Upper lobe of left lung (tissue), 6 donors: ENCODE measurements at regions not wholly inside any gene's neighbourhood (a gene's known extent, or its start where the extent isn't known, plus 50 kb on each side); places are given as distances from the start of the nearest gene placed in this dataset.

Experiments used
- ATAC-seq, 2 donors: fragments of 200-7000 bp; cut with Tn5 transposase; one replicate each; pipeline ENCODE4 v1.9.1; 2022; ENCODE audit warnings: mild to moderate bottlenecking in 2 of 2, moderate library complexity in 2 of 2; ENCODE audit not compliant: low FRiP score in 2 of 2
- DNase-seq, 2 donors: peaks; one replicate each; pipeline ENCODE4 v3.0.0-alpha.2; 2019 to 2020
- H3K27ac ChIP-seq, 4 donors: fragments of 200-600 bp; sonication (generic); one replicate each; pipeline ENCODE4 v1.5.1; 2016 to 2019
- H3K27me3 ChIP-seq, 4 donors: fragments of 200-600 bp; sonication (generic); one replicate each; pipeline ENCODE4 v1.5.1; 2017 to 2019
- H3K36me3 ChIP-seq, 4 donors: fragments of 200-600 bp; sonication (generic); one replicate each; pipeline ENCODE4 v1.5.1; 2016 to 2019
- H3K4me1 ChIP-seq, 4 donors: fragments of 200-600 bp; sonication (generic); one replicate each; pipeline ENCODE4 v1.5.1; 2018 to 2019
- H3K4me3 ChIP-seq, 4 donors: fragments of 200-600 bp; sonication (generic); one replicate each; pipeline ENCODE4 v1.5.1; 2017 to 2019; ENCODE audit warnings: mild to moderate bottlenecking in 2 of 4, moderate library complexity in 1 of 4
- H3K9me3 ChIP-seq, 4 donors: fragments of 200-600 bp; sonication (generic); one replicate each; pipeline ENCODE4 v1.5.1; 2018 to 2019
- EP300 ChIP-seq, 4 donors: sonication (generic); formaldehyde crosslinking; IDR thresholded peaks; one replicate each; pipeline ENCODE4 v1.5.1; 2017; ENCODE audit warnings: antibody characterized with exemption in 4 of 4, control low read depth in 2 of 4
- POLR2A ChIP-seq, 4 donors: fragments of 450-650 bp; IDR thresholded peaks; one replicate each; pipeline ENCODE4 v1.5.1; 2016 to 2017; ENCODE audit warnings: antibody characterized with exemption in 4 of 4, mild to moderate bottlenecking in 2 of 4
- POLR2AphosphoS5 ChIP-seq, 2 donors: sonication (generic); formaldehyde crosslinking; IDR thresholded peaks; one replicate each; pipeline ENCODE4 v1.5.1; 2017; ENCODE audit warnings: antibody characterized with exemption in 2 of 2
- WGBS, 2 donors: methylation state at CpG; one replicate each; pipeline ENCODE4 v1.1.5; 2017 to 2018; 5-methylcytosine and 5-hydroxymethylcytosine counted together
- TF ChIP-seq, protein P1 (sequence below), 6 experiments: fragments of 450-650 bp in 4 of 6; fragments of 200-600 bp in 2 of 6; sonication (generic) in 2 of 6; IDR thresholded peaks; one replicate each; pipeline ENCODE4 v1.5.1; 2016 to 2019; ENCODE audit warnings: antibody characterized with exemption in 6 of 6
- donor health status: DM: no; HTN: no; CAD: no; lungs with moderate emphysema.
- donor health status: DM: no; HTN: yes; CAD: no; lungs with severe emphysema.

DNA sequence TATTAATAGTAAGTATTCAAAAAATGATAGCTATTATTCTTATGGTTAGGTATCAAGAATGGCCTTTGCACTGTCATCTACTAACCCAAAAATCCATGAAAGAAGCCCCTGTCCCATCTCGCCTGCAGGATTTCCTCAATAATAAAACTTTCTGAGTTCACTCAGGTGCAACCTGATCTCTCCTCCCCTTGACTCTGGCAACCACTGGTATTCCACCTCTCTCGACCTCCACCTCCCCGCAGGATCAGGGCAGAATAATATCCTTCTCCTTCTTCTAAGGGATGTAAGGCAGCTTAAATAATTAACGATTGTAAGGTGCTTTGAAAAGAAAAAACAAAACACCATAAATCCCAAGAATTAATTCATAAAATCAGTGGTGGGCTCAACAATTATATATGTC, 359.3 kb downstream of the PLPP3 start:
- ATAC-seq (no peak), DNase-seq (no peak)
- 85 to 89% methylated on average over 4 of the region's 4 CpGs for whole genome bisulfite sequencing, 2 donors
- H3K4me1 ChIP-seq: no peaks in the 10 kb centered on the region
- H3K27me3 ChIP-seq: no peaks in the 10 kb centered on the region
- TF ChIP-seq POLR2AphosphoS5 (IDR thresholded peaks at IDR 0.05): no peak
- no peak for TF ChIP-seq POLR2A (IDR thresholded peaks at IDR 0.05)
- TF ChIP-seq, protein P1, sequence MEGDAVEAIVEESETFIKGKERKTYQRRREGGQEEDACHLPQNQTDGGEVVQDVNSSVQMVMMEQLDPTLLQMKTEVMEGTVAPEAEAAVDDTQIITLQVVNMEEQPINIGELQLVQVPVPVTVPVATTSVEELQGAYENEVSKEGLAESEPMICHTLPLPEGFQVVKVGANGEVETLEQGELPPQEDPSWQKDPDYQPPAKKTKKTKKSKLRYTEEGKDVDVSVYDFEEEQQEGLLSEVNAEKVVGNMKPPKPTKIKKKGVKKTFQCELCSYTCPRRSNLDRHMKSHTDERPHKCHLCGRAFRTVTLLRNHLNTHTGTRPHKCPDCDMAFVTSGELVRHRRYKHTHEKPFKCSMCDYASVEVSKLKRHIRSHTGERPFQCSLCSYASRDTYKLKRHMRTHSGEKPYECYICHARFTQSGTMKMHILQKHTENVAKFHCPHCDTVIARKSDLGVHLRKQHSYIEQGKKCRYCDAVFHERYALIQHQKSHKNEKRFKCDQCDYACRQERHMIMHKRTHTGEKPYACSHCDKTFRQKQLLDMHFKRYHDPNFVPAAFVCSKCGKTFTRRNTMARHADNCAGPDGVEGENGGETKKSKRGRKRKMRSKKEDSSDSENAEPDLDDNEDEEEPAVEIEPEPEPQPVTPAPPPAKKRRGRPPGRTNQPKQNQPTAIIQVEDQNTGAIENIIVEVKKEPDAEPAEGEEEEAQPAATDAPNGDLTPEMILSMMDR (IDR thresholded peaks at IDR 0.05): no peak
- no peak for TF ChIP-seq EP300 (IDR thresholded peaks at IDR 0.05)
- H3K27ac ChIP-seq: no peak overlapping the region
- no peaks in the 10 kb centered on the region for H3K9me3 ChIP-seq
- no peak overlapping the region for H3K4me3 ChIP-seq
- H3K36me3 ChIP-seq: no peaks in the 10 kb centered on the region

DNA sequence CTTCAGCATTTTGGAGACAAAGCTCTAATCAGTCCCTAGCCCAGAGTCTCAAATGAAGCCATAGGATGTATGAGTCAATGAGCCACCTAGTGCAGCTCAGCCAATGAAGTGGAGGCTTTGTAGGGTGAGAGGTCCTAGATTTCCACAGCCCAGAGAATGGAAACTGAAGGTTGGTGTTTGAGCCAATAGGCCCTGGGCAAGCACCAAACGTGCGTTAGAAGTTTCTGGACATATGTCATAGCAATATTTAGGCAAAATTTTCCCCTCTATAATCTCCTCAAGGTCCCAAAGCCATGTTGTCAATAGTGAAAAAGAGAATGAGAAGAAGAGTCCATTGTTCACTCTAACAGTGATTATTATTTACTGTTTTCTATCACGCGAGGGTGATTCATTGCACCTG, 361.3 kb downstream of the PLPP3 start:
- WGBS, 2 donors: 91 to 94% methylated on average over 4 of the region's 4 CpGs
- no peak overlapping the region for H3K4me3 ChIP-seq
- H3K27ac ChIP-seq: no peak overlapping the region
- no peak for DNase-seq
- H3K4me1 ChIP-seq: no peaks in the 10 kb centered on the region
- no peaks in the 10 kb centered on the region for H3K9me3 ChIP-seq
- H3K36me3 ChIP-seq: no peaks in the 10 kb centered on the region
- H3K27me3 ChIP-seq: no peaks in the 10 kb centered on the region
- TF ChIP-seq, protein P1 (IDR thresholded peaks at IDR 0.05): no peak
- TF ChIP-seq POLR2AphosphoS5 (IDR thresholded peaks at IDR 0.05) (no peak), EP300 (IDR thresholded peaks at IDR 0.05) (no peak), POLR2A (IDR thresholded peaks at IDR 0.05) (no peak)
- ATAC-seq: no peak

DNA sequence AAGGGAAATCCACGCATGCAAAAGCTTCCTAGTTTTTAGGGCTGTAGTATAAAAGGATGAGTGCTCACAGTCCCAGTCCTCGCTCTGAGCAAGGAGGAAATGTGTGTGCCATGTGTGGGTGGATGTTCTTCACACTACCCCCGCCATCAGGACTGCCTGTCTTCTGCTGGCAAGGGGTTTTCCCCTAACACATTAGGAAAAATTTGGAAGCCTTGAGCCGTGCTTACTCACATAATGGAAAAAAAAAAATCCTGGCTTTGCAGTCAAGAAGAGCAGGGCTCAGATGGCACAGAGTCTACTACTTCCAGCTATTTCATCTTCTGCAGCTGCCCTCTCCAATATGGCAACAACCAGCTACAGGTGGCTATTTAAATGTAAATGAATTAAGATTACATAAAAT, 363.1 kb downstream of the PLPP3 start:
- no peaks in the 10 kb centered on the region for H3K36me3 ChIP-seq
- WGBS, 2 donors: 63 to 64% methylated on average over 4 of the region's 4 CpGs
- no peak overlapping the region for H3K4me3 ChIP-seq
- no peaks in the 10 kb centered on the region for H3K9me3 ChIP-seq
- H3K27ac ChIP-seq: no peak overlapping the region
- ATAC-seq: peak in 1 of 2 donors; percentile 65
- TF ChIP-seq, protein P1 (IDR thresholded peaks at IDR 0.05): no peak
- TF ChIP-seq POLR2A (IDR thresholded peaks at IDR 0.05) (no peak), POLR2AphosphoS5 (IDR thresholded peaks at IDR 0.05) (no peak), EP300 (IDR thresholded peaks at IDR 0.05) (no peak)
- no peaks in the 10 kb centered on the region for H3K27me3 ChIP-seq
- no peaks in the 10 kb centered on the region for H3K4me1 ChIP-seq
- no peak for DNase-seq

DNA sequence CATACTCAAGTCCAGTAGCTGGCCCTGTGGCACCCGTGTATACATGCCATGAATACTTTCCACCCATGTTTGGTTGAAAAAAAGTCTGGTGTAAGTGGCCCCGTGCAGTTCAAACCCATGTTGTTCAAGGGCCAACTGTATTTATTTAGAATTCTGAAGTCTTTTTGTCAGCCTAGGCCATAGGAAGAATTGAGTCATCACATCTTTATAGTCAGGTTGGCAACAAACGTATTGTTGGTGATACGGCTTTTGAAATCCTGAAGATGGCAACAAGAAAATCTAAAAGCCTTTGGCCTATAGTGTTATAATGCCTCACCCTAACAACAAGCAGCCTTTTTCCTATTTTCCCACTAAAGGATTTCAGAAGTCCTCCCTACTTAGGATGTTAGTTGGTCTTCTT, 363.6 kb downstream of the PLPP3 start:
- no peak for ATAC-seq
- 75 to 90% methylated on average over 4 of the region's 4 CpGs for WGBS, 2 donors

DNA sequence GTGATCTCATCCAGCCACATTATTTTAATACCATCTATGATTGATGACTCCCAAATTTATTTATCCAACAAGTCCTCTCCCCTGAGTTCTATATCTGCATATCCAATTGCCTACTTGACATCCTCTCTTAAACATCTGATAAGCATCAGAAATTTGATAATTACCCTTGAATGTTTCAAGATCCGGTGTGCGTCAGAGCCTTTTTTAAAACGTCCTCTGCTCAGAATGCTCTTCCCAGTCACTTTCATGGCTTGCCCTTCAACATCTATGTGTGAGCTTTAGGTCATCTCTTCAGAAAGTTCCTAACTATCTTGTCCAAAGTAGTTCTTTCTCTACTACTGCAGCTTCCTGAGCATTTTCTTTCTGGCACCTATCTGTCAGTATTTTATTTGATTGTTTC, 364.3 kb downstream of the PLPP3 start:
- TF ChIP-seq EP300 (IDR thresholded peaks at IDR 0.05) (no peak), POLR2AphosphoS5 (IDR thresholded peaks at IDR 0.05) (no peak), POLR2A (IDR thresholded peaks at IDR 0.05) (no peak)
- TF ChIP-seq, protein P1 (IDR thresholded peaks at IDR 0.05): no peak
- DNase-seq (no peak), ATAC-seq (no peak)
- H3K4me1 ChIP-seq: no peaks in the 10 kb centered on the region
- WGBS, 2 donors: 78 to 81% methylated on average over 3 of the region's 3 CpGs
- H3K27me3 ChIP-seq: no peaks in the 10 kb centered on the region
- no peaks in the 10 kb centered on the region for H3K9me3 ChIP-seq
- no peak overlapping the region for H3K27ac ChIP-seq
- no peak overlapping the region for H3K4me3 ChIP-seq
- H3K36me3 ChIP-seq: no peaks in the 10 kb centered on the region

More for the DNA sequence above, 363.6 kb downstream of the PLPP3 start:
- no peak overlapping the region for H3K4me3 ChIP-seq
- no peaks in the 10 kb centered on the region for H3K27me3 ChIP-seq
- no peaks in the 10 kb centered on the region for H3K4me1 ChIP-seq
- no peak for DNase-seq
- TF ChIP-seq EP300 (IDR thresholded peaks at IDR 0.05) (no peak), POLR2A (IDR thresholded peaks at IDR 0.05) (no peak), POLR2AphosphoS5 (IDR thresholded peaks at IDR 0.05) (no peak)
- TF ChIP-seq, protein P1 (IDR thresholded peaks at IDR 0.05): no peak
- no peaks in the 10 kb centered on the region for H3K36me3 ChIP-seq
- H3K9me3 ChIP-seq: no peaks in the 10 kb centered on the region
- no peak overlapping the region for H3K27ac ChIP-seq
